Small intestine (tissue), 7 donors: ENCODE measurements at regions not wholly inside any gene's neighbourhood (a gene's known extent, or its start where the extent isn't known, plus 50 kb on each side); places are given as distances from the start of the nearest gene placed in this dataset.
A peak's percentile ranks its signal among the peaks of the same experiment; 100 is the strongest.
"Not testable (repeated sequence)": the region's sequence is repeated elsewhere in the genome, so short reads cannot be mapped to it uniquely, and the experiment has no call there.

Experiments used
- DNase-seq, 2 donors: peaks; one replicate each; pipeline versions ENCODE4 v3.0.0 to v3.0.0-alpha.2; 2013
- FAIRE-seq: peaks from 2 replicates; lab custom pipeline; 2012; peaks lifted over from hg19 to GRCh38; lab: Jason Lieb, UNC
- H3K27ac ChIP-seq, 3 donors: one replicate each; pipeline ENCODE4 v1.5.1; 2013; ENCODE audit warnings: low read length in 2 of 3, mild to moderate bottlenecking in 2 of 3, control low read depth in 1 of 3, inconsistent platforms in 1 of 3, low read depth in 1 of 3, moderate library complexity in 1 of 3
- H3K27me3 ChIP-seq, 3 donors: one replicate each; pipeline ENCODE4 v1.6.1; 2013; ENCODE audit warnings: low read length in 3 of 3, inconsistent platforms in 1 of 3; ENCODE audit not compliant: control insufficient read depth in 3 of 3, insufficient read depth in 3 of 3
- H3K36me3 ChIP-seq, 3 donors: one replicate each; pipeline ENCODE4 v1.6.1; 2013; ENCODE audit warnings: low read length in 3 of 3, inconsistent platforms in 1 of 3, low read depth in 1 of 3, mild to moderate bottlenecking in 1 of 3, moderate library complexity in 1 of 3; ENCODE audit not compliant: control insufficient read depth in 3 of 3, insufficient read depth in 2 of 3
- H3K4me1 ChIP-seq, 3 donors: one replicate each; pipeline ENCODE4 v1.6.1; 2013; ENCODE audit warnings: low read length in 2 of 3, inconsistent platforms in 1 of 3, low read depth in 1 of 3, mild to moderate bottlenecking in 1 of 3, moderate library complexity in 1 of 3; ENCODE audit not compliant: control insufficient read depth in 3 of 3, insufficient read depth in 2 of 3
- H3K4me3 ChIP-seq, 3 donors: one replicate each; pipeline ENCODE4 v1.5.1; 2013; ENCODE audit warnings: low read length in 3 of 3, control low read depth in 1 of 3, inconsistent platforms in 1 of 3, low read depth in 1 of 3, mild to moderate bottlenecking in 1 of 3, moderate library complexity in 1 of 3
- H3K9me3 ChIP-seq, 2 donors: one replicate each; pipeline ENCODE4 v1.6.1; 2013; ENCODE audit warnings: low read depth in 1 of 2, low read length in 1 of 2; ENCODE audit not compliant: control insufficient read depth in 2 of 2, insufficient read depth in 1 of 2
- WGBS, 3 donors: extraction: QIAGEN DNeasy Blood & Tissue Kit; methylation state at CpG; one replicate each; pipeline ENCODE4 v1.1.7; 2013; 5-methylcytosine and 5-hydroxymethylcytosine counted together
- donor health status: healthy with polysubstance abuse.
- donor health status: control.
- donor health status: control.
- donor health status: Bipolar disorder and iron deficiency.
- donor health status: healthy.

DNA sequence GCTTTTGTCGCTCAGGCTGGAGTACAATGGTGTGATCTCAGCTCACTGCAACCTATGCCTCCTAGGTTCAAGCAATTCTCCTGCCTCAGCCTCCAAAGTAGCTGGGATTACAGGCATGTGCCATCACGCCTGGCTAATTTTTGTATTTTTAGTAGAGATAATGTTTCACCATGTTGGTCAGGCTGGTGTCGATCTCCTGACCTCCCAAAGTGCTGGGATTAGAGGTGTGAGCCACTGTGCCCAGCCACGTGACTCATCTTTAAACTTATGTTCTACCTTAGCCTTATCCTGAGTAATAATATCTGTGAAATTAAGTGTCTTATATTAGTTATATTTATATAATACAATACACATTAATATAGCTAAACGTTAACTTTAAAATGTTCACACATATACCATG lies 101.2 kb upstream of the CADM1 start:
- H3K36me3 ChIP-seq, H3K9me3 ChIP-seq, FAIRE-seq, H3K27ac ChIP-seq, H3K4me3 ChIP-seq, H3K4me1 ChIP-seq, DNase-seq, H3K27me3 ChIP-seq: not testable (repeated sequence)
- 85 to 92% (median 88%) methylated on average over 5 of the region's 5 CpGs for WGBS, 3 donors

DNA sequence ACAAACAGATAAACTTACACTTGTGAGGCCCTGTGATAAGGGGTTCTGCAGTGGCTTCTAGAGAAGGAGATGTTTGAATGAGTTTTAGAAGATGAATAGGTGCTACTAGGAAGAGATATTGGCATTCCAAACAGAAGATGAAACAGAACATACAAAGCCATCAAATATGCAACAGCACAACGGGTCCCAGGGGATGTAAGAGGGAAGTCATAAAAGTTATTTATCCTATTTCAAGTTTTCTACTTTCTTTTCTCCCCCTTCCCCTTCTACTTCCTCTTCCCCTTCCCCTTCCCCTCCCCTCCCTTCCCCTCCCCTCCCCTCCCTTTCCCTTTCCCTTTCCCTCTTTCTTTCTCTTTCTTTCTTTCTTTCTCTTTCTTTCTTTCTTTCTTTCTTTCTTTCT lies 94.9 kb upstream of the CADM1 start:
- DNase-seq: no peak
- Histone ChIP-seq H3K36me3 (no peaks in the 10 kb centered on the region), H3K4me1 (no peaks in the 10 kb centered on the region), H3K27ac (no peak overlapping the region), H3K4me3 (no peak overlapping the region), H3K27me3 (no peaks in the 10 kb centered on the region), H3K9me3 (no peaks in the 10 kb centered on the region)
- FAIRE-seq: no peak
- 67 to 76% (median 73%) methylated on average over 1 of the region's 1 CpG for WGBS, 3 donors

DNA sequence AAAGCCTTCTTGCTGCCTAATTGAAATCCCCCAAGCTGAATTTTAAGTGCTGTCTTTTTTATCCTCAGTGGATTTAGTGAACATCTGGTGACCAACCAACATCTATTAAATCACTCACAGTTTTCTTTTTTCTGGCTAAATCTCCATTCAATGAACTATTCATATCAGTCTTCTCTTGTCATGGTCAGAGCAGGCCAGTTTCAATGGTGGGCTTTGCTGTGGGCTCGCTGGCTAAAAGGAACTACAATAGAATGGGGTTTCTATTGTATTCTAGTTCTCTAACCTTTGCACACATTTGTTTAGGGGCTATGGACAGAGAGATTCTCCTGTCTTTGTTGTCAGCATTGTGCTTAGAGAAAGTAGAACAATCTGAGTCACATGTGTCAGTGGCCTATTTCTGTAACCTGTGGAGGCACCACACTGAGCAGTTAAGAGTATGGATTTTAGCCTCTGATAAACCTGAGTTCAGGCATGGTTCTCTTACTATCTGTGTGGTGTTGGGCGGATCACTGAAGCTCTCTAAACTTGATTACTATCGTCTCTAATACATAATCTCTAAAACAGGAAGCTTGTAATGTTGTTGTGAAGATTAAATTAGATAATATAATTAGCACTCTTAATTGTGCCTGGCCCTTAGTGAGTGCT lies 94.2 kb upstream of the CADM1 start:
- WGBS, 3 donors: 77 to 82% (median 82%) methylated on average over 3 of the region's 3 CpGs
- Histone ChIP-seq H3K4me1 (no peaks in the 10 kb centered on the region), H3K27ac (no peak overlapping the region), H3K36me3 (no peaks in the 10 kb centered on the region), H3K9me3 (no peaks in the 10 kb centered on the region), H3K4me3 (no peak overlapping the region), H3K27me3 (no peaks in the 10 kb centered on the region)
- no peak for DNase-seq
- FAIRE-seq: no peak

DNA sequence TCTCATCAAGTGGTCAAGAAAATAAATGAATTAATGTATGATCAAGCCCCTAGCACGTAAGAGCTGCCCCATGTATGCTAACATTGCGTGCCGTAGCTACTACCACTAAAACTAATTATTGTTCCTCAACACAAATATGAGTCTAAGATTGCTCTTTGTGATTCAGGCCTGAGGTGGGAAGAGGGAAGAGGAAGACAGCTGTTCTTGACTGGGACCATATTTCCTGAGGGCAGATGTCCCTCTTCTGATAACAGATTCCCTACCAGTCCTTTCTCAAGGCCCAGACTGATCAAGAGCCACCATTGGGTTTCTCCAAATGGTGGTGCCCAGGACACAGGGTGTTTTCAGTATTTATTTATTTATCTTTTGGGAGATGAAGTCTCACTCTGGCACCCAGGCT lies 87.2 kb upstream of the CADM1 start:
- no peak for FAIRE-seq
- WGBS, 3 donors: 93 to 95% (median 95%) methylated on average over 3 of the region's 3 CpGs

DNA sequence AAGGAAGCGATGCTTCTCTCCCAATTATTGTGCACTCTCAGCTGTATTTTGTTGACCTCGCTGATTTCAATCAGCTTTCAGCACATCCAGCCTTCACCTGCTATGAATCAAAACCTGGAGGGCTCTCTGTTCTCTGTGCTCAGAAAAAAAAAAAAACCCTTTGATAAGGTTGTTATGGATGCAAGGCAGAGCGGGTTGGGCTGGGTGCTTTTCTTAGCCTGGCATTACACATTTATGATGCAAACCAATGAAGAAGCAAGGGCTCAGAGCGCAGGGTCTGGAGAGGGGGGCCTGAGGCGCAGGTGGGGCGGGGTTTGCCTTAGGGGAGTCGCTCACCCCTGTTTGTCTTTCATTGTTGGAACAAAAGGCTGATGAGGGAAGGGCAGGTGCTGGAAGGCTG lies 86.0 kb upstream of the CADM1 start:
- 19 to 58% (median 27%) methylated on average over 7 of the region's 7 CpGs for WGBS, 3 donors
- peak; percentile 8 to 21 for DNase-seq

More for the DNA sequence above, 87.2 kb upstream of the CADM1 start:
- Histone ChIP-seq H3K27ac (no peak overlapping the region), H3K27me3 (no peaks in the 10 kb centered on the region), H3K9me3 (peaks cover 0 to 5% of the 10 kb centered on the region in 2 donors), H3K36me3 (no peaks in the 10 kb centered on the region), H3K4me1 (no peaks in the 10 kb centered on the region), H3K4me3 (no peak overlapping the region)
- no peak for DNase-seq

DNA sequence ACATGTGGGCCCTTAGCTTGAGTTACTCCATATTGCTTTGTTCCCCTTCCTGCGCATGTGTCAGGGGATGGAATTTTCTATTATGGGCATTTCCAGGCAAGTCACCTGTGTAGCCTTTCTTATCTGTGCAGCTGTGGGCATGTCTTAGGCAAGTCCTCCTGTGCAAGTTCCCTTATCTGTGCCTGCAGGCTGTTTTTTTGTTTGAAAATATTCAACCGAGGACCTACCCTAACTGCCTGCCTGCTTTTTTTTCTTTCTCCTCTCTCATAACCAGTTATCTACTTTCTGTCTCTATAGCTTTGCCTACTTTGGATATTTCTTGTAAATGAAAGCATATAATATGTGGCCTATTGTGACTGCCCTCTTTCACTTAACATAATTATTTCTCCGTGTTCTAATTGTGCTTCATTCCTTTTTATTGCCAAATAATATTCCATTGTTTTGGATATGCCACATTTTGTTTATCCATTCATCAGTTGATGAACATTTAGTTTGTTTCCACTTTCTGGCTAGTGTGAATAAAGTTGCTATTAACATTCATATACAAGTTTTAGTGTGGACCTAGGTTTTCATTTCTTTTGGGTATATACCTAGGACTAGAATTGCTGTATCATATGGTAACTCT lies 83.6 kb upstream of the CADM1 start:
- FAIRE-seq (no peak), DNase-seq (no peak)
- H3K9me3 ChIP-seq: peaks cover 0 to 5% of the 10 kb centered on the region in 2 donors
- no peak overlapping the region for H3K4me3 ChIP-seq
- H3K36me3 ChIP-seq: no peaks in the 10 kb centered on the region
- H3K27ac ChIP-seq: no peak overlapping the region
- no peaks in the 10 kb centered on the region for H3K27me3 ChIP-seq
- 89 to 95% (median 94%) methylated on average over 3 of the region's 3 CpGs for WGBS, 3 donors
- H3K4me1 ChIP-seq: no peaks in the 10 kb centered on the region

More for the DNA sequence above, 86.0 kb upstream of the CADM1 start:
- H3K27me3 ChIP-seq: no peaks in the 10 kb centered on the region
- no peak overlapping the region for H3K4me3 ChIP-seq
- H3K27ac ChIP-seq: no peak overlapping the region
- no peaks in the 10 kb centered on the region for H3K4me1 ChIP-seq
- peaks cover 0 to 5% of the 10 kb centered on the region in 2 donors for H3K9me3 ChIP-seq
- no peaks in the 10 kb centered on the region for H3K36me3 ChIP-seq
- no peak for FAIRE-seq

DNA sequence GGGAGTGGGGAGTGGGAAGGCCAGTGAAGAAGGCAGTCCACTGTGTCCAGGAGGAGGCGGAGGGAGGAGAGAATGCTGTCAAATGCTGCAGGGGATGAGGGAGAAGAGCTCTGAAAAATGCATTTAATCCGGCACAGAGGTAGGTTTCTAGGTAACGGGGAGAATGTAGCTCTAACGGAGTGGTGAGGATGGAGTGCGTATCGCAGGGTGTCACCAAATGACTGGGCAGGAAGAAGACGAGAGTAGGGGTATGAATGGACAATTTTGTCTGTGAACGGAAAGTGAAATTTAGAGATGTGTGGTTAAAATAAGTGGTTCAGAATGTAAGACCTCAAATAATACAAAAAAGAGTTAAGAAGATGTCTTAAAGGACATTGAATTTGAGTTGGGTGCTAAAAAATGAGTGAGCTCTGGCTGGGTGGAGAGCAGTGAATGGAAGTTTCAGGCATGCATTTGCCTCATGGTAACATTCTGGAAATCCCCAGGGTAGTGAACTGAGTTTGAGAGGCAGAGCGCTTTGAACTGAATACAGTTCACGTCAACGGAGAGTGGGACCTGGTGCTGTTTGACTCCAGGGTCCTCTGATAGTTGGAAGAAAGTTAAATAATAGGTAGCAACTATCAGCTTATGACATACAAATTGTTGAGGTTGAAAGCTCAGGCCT lies 81.3 kb upstream of the CADM1 start:
- DNase-seq: no peak
- no peak overlapping the region for H3K4me3 ChIP-seq
- H3K4me1 ChIP-seq: peaks cover 0 to 13% (median 0%) of the 10 kb centered on the region in 3 donors
- H3K36me3 ChIP-seq: no peaks in the 10 kb centered on the region
- 75 to 95% (median 83%) methylated on average over 11 of the region's 11 CpGs for WGBS, 3 donors
- H3K9me3 ChIP-seq: peaks cover 0 to 5% of the 10 kb centered on the region in 2 donors
- no peak for FAIRE-seq
- H3K27me3 ChIP-seq: no peaks in the 10 kb centered on the region
- no peak overlapping the region for H3K27ac ChIP-seq

DNA sequence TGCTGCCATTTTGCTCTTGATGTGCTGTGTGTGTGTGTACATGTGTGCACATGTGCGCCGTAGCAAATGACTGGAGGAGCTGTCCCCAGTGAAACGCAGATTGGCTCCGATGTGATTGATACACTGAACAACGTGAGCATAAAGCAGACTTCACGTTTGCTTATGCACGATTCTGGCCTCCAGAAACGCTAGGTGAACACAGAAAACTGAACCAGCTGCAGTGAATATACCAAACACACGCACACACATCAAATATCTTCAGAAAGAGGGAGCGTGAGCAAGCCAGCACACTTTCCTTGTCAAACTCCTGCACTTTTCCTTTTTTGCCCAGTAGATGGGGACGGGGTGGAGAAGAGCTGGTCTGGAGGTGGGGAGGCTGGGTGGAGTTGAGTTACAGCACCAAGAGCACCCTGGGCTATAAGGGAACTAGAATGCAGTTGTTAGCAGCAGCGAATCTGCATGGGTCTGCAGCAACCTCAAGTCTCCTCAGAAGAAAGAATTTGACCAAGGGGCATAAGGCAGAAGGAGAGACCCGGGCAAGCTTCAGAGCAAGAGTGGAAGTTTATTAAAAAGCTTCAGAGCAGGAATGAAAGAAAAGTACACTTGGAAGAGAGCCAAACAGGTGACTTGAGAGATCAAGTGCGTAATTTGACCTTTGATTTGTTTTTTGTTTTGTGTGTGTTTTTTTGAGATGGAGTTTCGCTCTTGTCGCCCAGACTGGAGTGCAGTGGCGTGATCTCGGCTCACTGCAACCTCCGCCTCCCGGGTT lies 77.8 kb upstream of the CADM1 start:
- Histone ChIP-seq H3K27ac (peak overlapping the region in 1 of 3 donors; percentile 41), H3K9me3 (no peaks in the 10 kb centered on the region), H3K4me3 (peak overlapping the region in 1 of 3 donors; percentile 20), H3K27me3 (no peaks in the 10 kb centered on the region), H3K36me3 (no peaks in the 10 kb centered on the region), H3K4me1 (peaks cover 0 to 13% (median 0%) of the 10 kb centered on the region in 3 donors)
- 15 to 59% (median 37%) methylated on average over 20 of the region's 20 CpGs for WGBS, 3 donors
- FAIRE-seq: no peak
- DNase-seq: peak; percentile 75 to 81
